Esophagus squamous epithelium (tissue), 4 donors: ENCODE measurements at regions not wholly inside any gene's neighbourhood (a gene's known extent, or its start where the extent isn't known, plus 50 kb on each side); places are given as distances from the start of the nearest gene placed in this dataset.

Experiments used
- CTCF ChIP-seq, 6 experiments: fragments of 450-650 bp in 4 of 6; fragments of 200-600 bp in 2 of 6; sonication (generic) in 2 of 6; IDR thresholded peaks; one replicate each; pipeline ENCODE4 v1.5.1; 2016 to 2019; ENCODE audit warnings: antibody characterized with exemption in 6 of 6, mild to moderate bottlenecking in 4 of 6, moderate library complexity in 4 of 6
- POLR2A ChIP-seq, 4 donors: fragments of 450-650 bp; IDR thresholded peaks; one replicate each; pipeline ENCODE4 v1.6.1; 2017; ENCODE audit warnings: antibody characterized with exemption in 4 of 4, mild to moderate bottlenecking in 4 of 4, moderate library complexity in 3 of 4

- no peak for TF ChIP-seq CTCF (IDR thresholded peaks at IDR 0.05)
- TF ChIP-seq POLR2A (IDR thresholded peaks at IDR 0.05): no peak
Observed at GRCh38 chr2:21395366-21395765, 271.6 kb downstream of the TDRD15 start.
